ENCODE measurements at regions not wholly inside any gene's neighbourhood (a gene's known extent, or its start where the extent isn't known, plus 50 kb on each side); places are given as distances from the start of the nearest gene placed in this dataset.

GRCh38 chr22:48070083-48070482 lies 1307.6 kb downstream of the TBC1D22A start:
- H3K4me1 ChIP-seq (ENCODE audit: insufficient read depth, low read length): no peaks in the 10 kb centered on the region
- WGBS (ENCODE audit: low lambda C conversion rate): 25% methylated on average over 8 of the region's 9 CpGs
- CTCF ChIA-PET (ENCODE audit: low intra/inter-chr PET ratio, low total read pairs): no interaction called here
- FAIRE-seq (no peak), ATAC-seq (no peak), DNase-seq (ENCODE audit: low spot score) (no peak)
- no peak overlapping the region for H3K9ac ChIP-seq (ENCODE audit: insufficient read depth, low read depth, low read length)
- in situ Hi-C loops (cut with HindIII; ENCODE audit: extremely low pct_ligation_motif_present, low pct_unique_long_range_greater_than_20kb) (no loop called here), intact Hi-C loops (cut with micrococcal nuclease; ENCODE audit: unreplicated experiment) (no loop called here)
- no peak overlapping the region for H3K4me2 ChIP-seq (ENCODE audit: low read depth, low read length)
- no peak overlapping the region for H2AFZ ChIP-seq (ENCODE audit: low read length)
- no peaks in the 10 kb centered on the region for H3K36me3 ChIP-seq (replicated peaks in 1 of 2; ENCODE audit: control insufficient read depth in 1 of 2, insufficient read depth in 2 of 2, low read length in 2 of 2)
- no peaks in the 10 kb centered on the region for H4K20me1 ChIP-seq (ENCODE audit: insufficient read depth, low read length)
- BruUV-seq (replicated peaks): no TSS peak
- TF ChIP-seq NFKB2 (CRISPR knock-in tag; IDR thresholded peaks at IDR 0.05; ENCODE audit: borderline replicate concordance) (no peak), MAF1 (CRISPR knock-in tag; IDR thresholded peaks at IDR 0.05; ENCODE audit: borderline replicate concordance) (no peak), ZNF670 (CRISPR knock-in tag; IDR thresholded peaks at IDR 0.05; ENCODE audit: borderline replicate concordance) (no peak), ZNF451 (CRISPR knock-in tag; IDR thresholded peaks at IDR 0.05) (no peak), SP1 (IDR thresholded peaks at IDR 0.05) (no peak), SP1 (CRISPR knock-in tag; IDR thresholded peaks at IDR 0.05) (no peak), SIN3B (IDR thresholded peaks at IDR 0.05; ENCODE audit: low read length) (no peak), HNRNPUL1 (IDR thresholded peaks at IDR 0.05; ENCODE audit: low read depth, low read length) (no peak), PAX8 (CRISPR knock-in tag; IDR thresholded peaks at IDR 0.05; ENCODE audit: borderline replicate concordance) (no peak), HDAC1 (CRISPR knock-in tag; IDR thresholded peaks at IDR 0.05) (no peak), FOXP4 (CRISPR knock-in tag; IDR thresholded peaks at IDR 0.05) (no peak), ZNF598 (CRISPR knock-in tag; IDR thresholded peaks at IDR 0.05; ENCODE audit: borderline replicate concordance) (no peak), ZNF879 (CRISPR knock-in tag; IDR thresholded peaks at IDR 0.05) (no peak), SALL2 (CRISPR knock-in tag; IDR thresholded peaks at IDR 0.05) (no peak), SMAD1 (CRISPR knock-in tag; IDR thresholded peaks at IDR 0.05; ENCODE audit: borderline replicate concordance, low read depth) (no peak)
- H3K4me3 ChIP-seq (replicated peaks in 1 of 3; ENCODE audit: insufficient read depth in 1 of 3, low read depth in 2 of 3, low read length in 3 of 3): no peak overlapping the region
- POLR2A ChIA-PET: no interaction called here
- H3K27me3 ChIP-seq (ENCODE audit: control insufficient read depth in 1 of 2, insufficient read depth in 2 of 2, low read length in 2 of 2): peaks cover 0 to 14% of the 10 kb centered on the region in 2 experiments; a peak in 4 of 5 replicates
- no peak overlapping the region for H3K27ac ChIP-seq (ENCODE audit: extremely low read length, insufficient read depth, low read length)
- H3K79me2 ChIP-seq (ENCODE audit: insufficient read depth, low read length): no peaks in the 10 kb centered on the region
- H3K9me3 ChIP-seq (ENCODE audit: low read length): no peaks in the 10 kb centered on the region

Measured in HepG2 (cell line).